ENCODE measurements at regions not wholly inside any gene's neighbourhood (a gene's known extent, or its start where the extent isn't known, plus 50 kb on each side); places are given as distances from the start of the nearest gene placed in this dataset.

- H3K36me3 ChIP-seq = no peaks in the 10 kb centered on the region
- no peaks in the 10 kb centered on the region for H3K27me3 ChIP-seq
- DNase-seq (ENCODE audit: low spot score) = no peak
- no peaks in the 10 kb centered on the region for H3K4me1 ChIP-seq
- TF ChIP-seq, protein P1, sequence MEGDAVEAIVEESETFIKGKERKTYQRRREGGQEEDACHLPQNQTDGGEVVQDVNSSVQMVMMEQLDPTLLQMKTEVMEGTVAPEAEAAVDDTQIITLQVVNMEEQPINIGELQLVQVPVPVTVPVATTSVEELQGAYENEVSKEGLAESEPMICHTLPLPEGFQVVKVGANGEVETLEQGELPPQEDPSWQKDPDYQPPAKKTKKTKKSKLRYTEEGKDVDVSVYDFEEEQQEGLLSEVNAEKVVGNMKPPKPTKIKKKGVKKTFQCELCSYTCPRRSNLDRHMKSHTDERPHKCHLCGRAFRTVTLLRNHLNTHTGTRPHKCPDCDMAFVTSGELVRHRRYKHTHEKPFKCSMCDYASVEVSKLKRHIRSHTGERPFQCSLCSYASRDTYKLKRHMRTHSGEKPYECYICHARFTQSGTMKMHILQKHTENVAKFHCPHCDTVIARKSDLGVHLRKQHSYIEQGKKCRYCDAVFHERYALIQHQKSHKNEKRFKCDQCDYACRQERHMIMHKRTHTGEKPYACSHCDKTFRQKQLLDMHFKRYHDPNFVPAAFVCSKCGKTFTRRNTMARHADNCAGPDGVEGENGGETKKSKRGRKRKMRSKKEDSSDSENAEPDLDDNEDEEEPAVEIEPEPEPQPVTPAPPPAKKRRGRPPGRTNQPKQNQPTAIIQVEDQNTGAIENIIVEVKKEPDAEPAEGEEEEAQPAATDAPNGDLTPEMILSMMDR (IDR thresholded peaks at IDR 0.05) = no peak
- H3K4me3 ChIP-seq = no peak overlapping the region
- H3K9me3 ChIP-seq = no peaks in the 10 kb centered on the region
- H3K27ac ChIP-seq = no peak overlapping the region
Measured at GRCh38 chr5:158126442-158127405, 267.8 kb upstream of the CLINT1 start.

GRCh38 chr5:158124606-158125316, 265.8 kb upstream of the CLINT1 start:
- H3K4me3 ChIP-seq = no peak overlapping the region
- no peak overlapping the region for H3K27ac ChIP-seq
- no peaks in the 10 kb centered on the region for H3K36me3 ChIP-seq
- H3K4me1 ChIP-seq = no peaks in the 10 kb centered on the region
- TF ChIP-seq, protein P1 (IDR thresholded peaks at IDR 0.05) = no peak
- H3K9me3 ChIP-seq = no peaks in the 10 kb centered on the region
- DNase-seq (ENCODE audit: low spot score) = no peak
- H3K27me3 ChIP-seq = no peaks in the 10 kb centered on the region

DNA sequence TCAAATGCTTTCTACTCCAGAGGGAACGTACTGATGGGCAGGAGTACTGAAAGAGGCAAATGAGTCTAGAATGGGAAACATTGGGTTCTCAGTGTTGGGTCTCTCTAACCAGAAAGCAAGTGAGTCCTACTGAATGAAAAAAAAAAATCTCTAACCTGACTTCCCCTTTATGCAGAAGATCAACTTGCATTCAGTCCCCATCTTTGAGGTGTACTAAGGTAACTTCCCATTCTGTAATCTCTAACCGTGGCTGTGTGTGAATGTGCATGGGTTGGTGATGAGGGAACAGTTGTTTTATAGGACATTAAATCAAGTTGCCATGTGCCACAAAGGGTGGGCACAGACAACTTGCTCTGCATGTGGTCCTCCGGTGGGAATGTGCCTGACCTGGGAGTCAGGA, 264.6 kb upstream of the CLINT1 start:
- TF ChIP-seq, protein P1 (IDR thresholded peaks at IDR 0.05) = no peak
- Histone ChIP-seq H3K36me3 (no peaks in the 10 kb centered on the region), H3K27me3 (no peaks in the 10 kb centered on the region), H3K9me3 (no peaks in the 10 kb centered on the region), H3K4me3 (no peak overlapping the region), H3K27ac (no peak overlapping the region), H3K4me1 (no peaks in the 10 kb centered on the region)
- no peak for DNase-seq (ENCODE audit: low spot score)

- no peaks in the 10 kb centered on the region for H3K4me1 ChIP-seq
- H3K36me3 ChIP-seq = no peaks in the 10 kb centered on the region
- H3K4me3 ChIP-seq = no peak overlapping the region
- H3K27ac ChIP-seq = no peak overlapping the region
- no peak for DNase-seq (ENCODE audit: low spot score)
- TF ChIP-seq, protein P1 (IDR thresholded peaks at IDR 0.05) = no peak
- no peaks in the 10 kb centered on the region for H3K27me3 ChIP-seq
- no peaks in the 10 kb centered on the region for H3K9me3 ChIP-seq
Measured at GRCh38 chr5:158121678-158122077, 262.7 kb upstream of the CLINT1 start.

- TF ChIP-seq, protein P1 (IDR thresholded peaks at IDR 0.05) = no peak
- H3K27me3 ChIP-seq = no peaks in the 10 kb centered on the region
- no peak overlapping the region for H3K4me3 ChIP-seq
- H3K36me3 ChIP-seq = no peaks in the 10 kb centered on the region
- no peak for DNase-seq (ENCODE audit: low spot score)
- no peak overlapping the region for H3K27ac ChIP-seq
- no peaks in the 10 kb centered on the region for H3K9me3 ChIP-seq
- H3K4me1 ChIP-seq = no peaks in the 10 kb centered on the region
Measured at GRCh38 chr5:158120760-158121159, 261.8 kb upstream of the CLINT1 start.
